Skin epidermis (tissue), 12 donors: ENCODE measurements at regions not wholly inside any gene's neighbourhood (a gene's known extent, or its start where the extent isn't known, plus 50 kb on each side); places are given as distances from the start of the nearest gene placed in this dataset.
"Not testable (repeated sequence)": the region's sequence is repeated elsewhere in the genome, so short reads cannot be mapped to it uniquely, and the experiment has no call there.

Source experiments
- H3K27ac ChIP-seq, 21 experiments: fragments of 200-600 bp; sonication (generic) in 11 of 21; one replicate each; pipeline ENCODE4 v1.5.0; 2020; ENCODE audit warnings: mild to moderate bottlenecking in 3 of 21, inconsistent platforms in 2 of 21, moderate library complexity in 2 of 21
- H3K4me3 ChIP-seq, 7 experiments: fragments of 200-600 bp; sonication (generic) in 2 of 7; one replicate each; pipeline ENCODE4 v1.5.0; 2020; ENCODE audit warnings: inconsistent platforms in 2 of 7, mild to moderate bottlenecking in 2 of 7, moderate library complexity in 1 of 7

DNA sequence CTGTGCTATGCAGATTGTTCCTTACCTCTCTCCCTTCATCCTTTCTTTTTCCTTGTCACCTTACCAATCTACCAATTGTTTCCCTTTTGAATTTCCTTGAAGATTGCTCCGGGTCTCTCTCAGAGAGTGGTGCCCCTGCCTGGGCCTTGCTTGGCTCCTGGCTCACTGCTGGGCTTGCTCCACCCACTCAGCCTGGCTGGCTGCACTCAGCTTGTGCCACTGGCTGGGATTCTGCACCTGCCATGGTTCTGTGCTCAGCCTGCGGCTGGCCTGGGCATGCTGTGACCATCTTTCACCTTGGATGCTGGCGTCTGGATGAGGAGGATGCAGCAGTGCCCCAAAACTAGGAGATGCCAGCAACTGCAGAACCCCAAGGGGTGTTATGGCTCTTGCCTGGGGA lies 463.9 kb upstream of the CXADR start:
- Histone ChIP-seq H3K4me3 (no peak overlapping the region), H3K27ac (no peak overlapping the region)

GRCh38 chr21:17050156-17050555 lies 462.7 kb upstream of the CXADR start:
- no peak overlapping the region for H3K4me3 ChIP-seq
- peak overlapping the region in 1 of 21 experiments; percentile 24 for H3K27ac ChIP-seq

DNA sequence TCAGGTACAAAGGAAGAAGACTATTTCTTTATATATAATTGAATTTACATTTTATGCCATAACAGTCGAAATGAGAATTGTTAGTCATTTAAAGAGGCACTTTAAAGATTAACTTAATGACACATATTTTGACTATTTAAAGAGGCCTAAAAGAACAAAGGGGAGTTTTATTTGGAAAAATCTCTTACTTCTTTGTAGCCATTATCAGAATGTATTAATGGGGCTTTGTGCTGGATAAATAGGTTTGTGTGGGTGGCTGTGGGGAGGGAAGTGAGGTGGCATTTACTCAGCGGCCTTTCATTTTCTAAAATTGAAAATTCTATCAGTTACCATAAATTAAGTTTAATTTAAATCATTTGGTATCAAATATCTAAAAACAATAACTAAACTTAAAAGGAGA lies 462.2 kb upstream of the CXADR start:
- H3K27ac ChIP-seq, result peak overlapping the region in 3 of 21 experiments; percentile 12 to 24 (median 12)
- no peak overlapping the region for H3K4me3 ChIP-seq

DNA sequence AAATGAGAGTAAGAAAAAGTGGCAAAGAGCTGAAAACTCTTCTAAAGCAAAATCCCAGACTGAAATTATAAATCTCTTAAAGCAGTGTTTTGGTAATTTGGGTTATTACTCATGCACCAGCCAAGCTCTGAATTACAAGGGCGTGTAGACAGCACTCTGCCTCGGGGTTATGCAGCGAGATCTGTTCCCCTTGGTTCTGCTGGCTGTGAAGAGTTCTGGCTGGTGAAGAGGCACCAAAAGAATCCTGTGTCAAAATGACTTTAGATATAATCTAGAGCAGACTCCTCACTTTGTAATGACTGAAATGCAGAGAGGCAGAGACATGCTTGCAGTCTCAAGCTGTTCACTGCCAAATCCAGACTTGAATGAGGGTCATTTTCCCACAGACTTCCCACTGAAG lies 461.8 kb upstream of the CXADR start:
- Histone ChIP-seq H3K4me3 (no peak overlapping the region), H3K27ac (peak overlapping the region in 2 of 21 experiments; percentile 12)

DNA sequence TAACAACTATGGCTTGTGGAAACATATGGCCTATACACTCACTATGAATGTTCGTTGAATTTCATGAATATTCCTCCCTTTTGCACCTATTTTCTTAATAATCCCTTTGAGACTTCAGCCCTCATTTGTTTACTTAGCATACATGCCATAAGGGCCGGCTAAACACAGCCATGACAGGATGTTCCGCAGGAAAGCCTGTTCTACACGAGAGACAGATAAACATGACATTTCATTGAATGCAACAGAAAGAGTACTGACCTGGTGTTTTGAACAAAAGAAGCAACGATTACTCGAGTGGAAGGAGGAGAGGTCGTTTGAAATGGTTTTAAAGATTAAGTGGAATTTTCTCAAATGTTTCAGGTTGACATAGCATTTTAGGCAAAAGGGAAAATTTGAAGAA lies 459.5 kb upstream of the CXADR start:
- no peak overlapping the region for H3K4me3 ChIP-seq
- H3K27ac ChIP-seq, result no peak overlapping the region

DNA sequence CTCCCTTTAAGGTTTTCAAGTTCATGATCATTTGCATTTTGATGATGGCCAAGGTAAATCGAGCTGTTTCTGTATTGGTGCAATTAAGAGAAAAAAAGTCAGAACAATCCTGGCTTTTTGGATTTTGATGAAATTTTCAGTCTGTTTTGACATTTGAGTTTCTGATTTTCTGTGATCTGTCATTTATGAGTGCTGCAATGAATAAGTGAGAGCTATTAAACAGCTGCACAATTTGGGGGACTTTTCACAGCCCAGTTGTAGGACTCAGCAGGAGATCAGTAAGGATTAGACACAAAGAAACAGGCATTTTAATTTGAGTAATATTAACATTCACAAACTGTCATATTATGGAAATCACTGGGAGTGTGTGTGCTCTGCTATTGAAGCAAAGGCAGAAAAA lies 452.9 kb upstream of the CXADR start:
- no peak overlapping the region for H3K27ac ChIP-seq
- no peak overlapping the region for H3K4me3 ChIP-seq

- Histone ChIP-seq H3K4me3 (no peak overlapping the region), H3K27ac (no peak overlapping the region)
Measured at GRCh38 chr21:17066006-17066405, 446.8 kb upstream of the CXADR start.

GRCh38 chr21:17071093-17071492 lies 441.8 kb upstream of the CXADR start:
- Histone ChIP-seq H3K4me3 (no peak overlapping the region), H3K27ac (peak overlapping the region in 8 of 21 experiments; percentile 11 to 67 (median 52))

- Histone ChIP-seq H3K4me3 (no peak overlapping the region), H3K27ac (no peak overlapping the region)
Measured at GRCh38 chr21:17081193-17081592, 431.6 kb upstream of the CXADR start.

DNA sequence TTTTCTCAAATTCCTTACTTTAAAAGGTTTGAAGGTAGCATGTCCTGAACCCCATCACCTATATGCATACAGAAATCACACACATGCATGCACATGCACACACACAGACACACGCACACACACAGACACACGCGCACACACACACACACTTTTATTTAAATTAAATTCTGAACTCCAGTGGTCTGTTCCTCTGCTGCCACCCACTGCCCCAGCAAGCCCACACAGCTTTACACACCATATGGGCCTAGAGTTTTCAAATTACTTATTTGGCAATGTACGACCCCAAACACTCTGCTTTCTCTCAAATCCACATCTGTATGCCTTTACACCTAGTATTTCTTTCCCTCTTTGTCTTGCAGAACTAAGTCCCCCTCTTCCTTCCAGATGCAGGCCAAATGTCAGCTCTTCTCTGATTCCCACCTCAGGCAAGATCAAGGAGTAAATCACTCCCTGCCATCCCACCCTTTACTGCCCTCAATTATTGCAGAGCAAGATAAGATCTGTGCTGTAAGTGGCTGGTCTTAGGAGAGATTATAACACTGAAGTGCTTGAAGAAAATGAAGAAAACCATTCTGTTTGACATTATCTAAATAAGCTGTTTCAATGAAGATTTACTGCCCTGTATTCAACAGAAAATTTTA lies 429.9 kb upstream of the CXADR start:
- Histone ChIP-seq H3K27ac (no peak overlapping the region), H3K4me3 (no peak overlapping the region)

GRCh38 chr21:17085707-17086106 lies 427.1 kb upstream of the CXADR start:
- Histone ChIP-seq H3K4me3 (no peak overlapping the region), H3K27ac (no peak overlapping the region)

DNA sequence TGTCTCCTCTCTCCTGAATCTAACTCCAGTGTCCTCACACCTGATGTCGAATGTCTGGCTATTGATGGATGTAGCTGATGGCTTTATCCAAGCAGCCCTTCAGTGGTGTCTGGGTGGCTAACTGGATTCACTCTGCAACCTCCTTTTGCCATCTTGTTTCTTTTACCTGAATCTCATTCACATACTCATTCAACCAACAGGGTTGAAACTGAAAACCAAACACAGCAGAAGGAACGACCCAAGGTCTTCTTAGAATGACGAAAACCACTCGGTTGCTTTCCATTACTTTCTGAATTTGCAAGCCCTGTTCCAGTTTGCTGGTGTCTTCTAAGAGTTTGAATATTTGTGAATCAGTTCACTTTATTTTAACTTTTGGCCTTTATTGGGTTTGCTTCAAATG lies 424.3 kb upstream of the CXADR start:
- Histone ChIP-seq H3K27ac (no peak overlapping the region), H3K4me3 (no peak overlapping the region)

GRCh38 chr21:17089091-17089491 lies 423.8 kb upstream of the CXADR start:
- Histone ChIP-seq H3K27ac (no peak overlapping the region), H3K4me3 (no peak overlapping the region)

- H3K4me3 ChIP-seq, result no peak overlapping the region
- no peak overlapping the region for H3K27ac ChIP-seq
Measured at GRCh38 chr21:17101696-17102095, 411.1 kb upstream of the CXADR start.

DNA sequence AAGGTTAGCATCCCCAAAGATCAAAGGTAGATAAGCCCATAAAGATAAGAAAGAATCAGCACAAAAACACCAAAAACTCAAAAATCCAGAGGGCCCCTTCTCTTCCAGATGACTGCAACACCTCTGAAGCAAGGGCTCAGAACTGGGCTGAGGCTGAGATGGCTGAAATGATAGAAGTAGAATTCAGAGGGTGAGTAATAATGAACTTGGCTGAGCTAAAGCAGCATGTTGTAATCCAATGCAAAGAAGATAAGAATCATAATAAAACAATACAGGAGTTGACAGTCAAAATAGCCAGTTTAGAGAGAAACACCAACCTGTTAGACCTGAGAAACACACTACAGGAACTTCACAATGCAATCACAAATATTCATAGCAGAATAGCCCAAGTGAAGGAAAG lies 406.9 kb upstream of the CXADR start:
- Histone ChIP-seq H3K27ac (peak overlapping the region in 5 of 21 experiments; percentile 7 to 25 (median 11)), H3K4me3 (no peak overlapping the region)

GRCh38 chr21:17114045-17114444 lies 398.8 kb upstream of the CXADR start:
- Histone ChIP-seq H3K4me3 (no peak overlapping the region), H3K27ac (no peak overlapping the region)

GRCh38 chr21:17118638-17119384 lies 394.0 kb upstream of the CXADR start:
- no peak overlapping the region for H3K4me3 ChIP-seq
- no peak overlapping the region for H3K27ac ChIP-seq

- H3K27ac ChIP-seq, result no peak overlapping the region
- H3K4me3 ChIP-seq, result no peak overlapping the region
Measured at GRCh38 chr21:17119466-17120297, 393.2 kb upstream of the CXADR start.

- H3K4me3 ChIP-seq, H3K27ac ChIP-seq: not testable (repeated sequence)
Measured at GRCh38 chr21:17127395-17127794, 385.4 kb upstream of the CXADR start.

GRCh38 chr21:17128132-17128531 lies 384.7 kb upstream of the CXADR start:
- no peak overlapping the region for H3K27ac ChIP-seq

DNA sequence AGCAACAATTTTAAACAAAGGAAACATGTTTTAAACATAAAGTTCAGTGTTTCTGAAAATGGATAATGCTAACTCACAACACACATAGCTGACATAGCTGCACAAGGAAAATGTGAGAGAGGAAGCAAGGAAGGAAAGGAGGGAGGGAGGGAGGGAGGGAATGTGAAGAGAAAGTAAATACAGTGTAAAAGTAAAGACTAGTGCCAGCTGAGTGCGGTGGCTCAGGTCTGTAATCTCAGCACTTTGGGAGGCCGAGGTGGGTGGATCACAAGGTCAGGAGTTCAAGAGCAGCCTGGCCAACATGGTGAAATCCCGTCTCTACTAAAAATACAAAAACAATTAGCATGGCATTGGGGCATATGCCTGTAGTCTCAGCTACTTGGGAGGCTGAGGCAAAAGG lies 373.7 kb upstream of the CXADR start:
- H3K4me3 ChIP-seq, result peak overlapping the region in 5 of 7 experiments; percentile 3 to 41 (median 14)
- not testable (repeated sequence) for H3K27ac ChIP-seq

More at GRCh38 chr21:17128132-17128531, 384.7 kb upstream of the CXADR start:
- no peak overlapping the region for H3K4me3 ChIP-seq
